Neural cell (in vitro differentiated cells): ENCODE measurements at regions not wholly inside any gene's neighbourhood (a gene's known extent, or its start where the extent isn't known, plus 50 kb on each side); places are given as distances from the start of the nearest gene placed in this dataset.

Source experiments
- H2AFZ ChIP-seq: fragments of 200-600, 300-800 bp; sonication (generic), shearing (Covaris generic); 2 replicates; pipeline ENCODE4 v1.6.0; 2014; ENCODE audit warnings: low read depth, mild to moderate bottlenecking, antibody characterized with exemption, low read length, moderate library complexity
- H3F3A ChIP-seq: fragments of 200-600 bp; shearing (Covaris generic); 2 replicates; pipeline ENCODE4 v1.6.1; 2016; ENCODE audit warnings: mild to moderate bottlenecking, moderate library complexity, mixed read lengths, antibody characterized with exemption, low read length; ENCODE audit not compliant: insufficient read depth, poor library complexity, severe bottlenecking
- H3K27ac ChIP-seq: fragments of 200-600, 300-800 bp; sonication (generic), shearing (Covaris generic); 2 replicates; pipeline ENCODE4 v1.5.1; 2014; ENCODE audit warnings: mild to moderate bottlenecking, low read length, moderate library complexity
- H3K27me3 ChIP-seq: fragments of 300-800, 200-600 bp; sonication (generic), shearing (Covaris generic); 2 replicates; pipeline ENCODE4 v1.6.0; 2014; ENCODE audit warnings: mild to moderate bottlenecking, low read depth, low read length, moderate library complexity; ENCODE audit not compliant: insufficient read depth
- H3K36me3 ChIP-seq: fragments of 300-800, 200-600 bp; sonication (generic), shearing (Covaris generic); 2 replicates; pipeline ENCODE4 v1.5.1; 2014; ENCODE audit warnings: mild to moderate bottlenecking, antibody characterized with exemption, low read length, moderate library complexity; ENCODE audit not compliant: insufficient read depth
- H3K4me2 ChIP-seq: fragments of 300-800, 200-600 bp; sonication (generic), shearing (Covaris generic); 2 replicates; pipeline ENCODE4 v1.6.0; 2014; ENCODE audit warnings: mild to moderate bottlenecking, low read length
- H3K4me3 ChIP-seq: fragments of 300-800, 200-600 bp; sonication (generic), shearing (Covaris generic); 2 replicates; pipeline ENCODE4 v1.5.1; 2014; ENCODE audit warnings: mild to moderate bottlenecking, low read length, moderate library complexity
- H3K79me2 ChIP-seq: fragments of 200-600 bp; shearing (Covaris generic); replicated peaks from 2 replicates; pipeline ENCODE4 v1.6.0; 2014; ENCODE audit warnings: mild to moderate bottlenecking, low read length, moderate library complexity; ENCODE audit not compliant: insufficient read depth
- H3K9ac ChIP-seq: fragments of 300-800, 200-600 bp; sonication (generic), shearing (Covaris generic); 2 replicates; pipeline ENCODE4 v1.6.1; 2016; ENCODE audit warnings: mild to moderate bottlenecking, low read length, mixed read lengths
- H3K9me2 ChIP-seq: fragments of 200-600 bp; shearing (Covaris generic); 2 replicates; pipeline ENCODE4 v1.6.1; 2016; ENCODE audit warnings: mild to moderate bottlenecking, low read length, mixed read lengths; ENCODE audit not compliant: insufficient read depth
- H3K9me3 ChIP-seq: fragments of 200-600, 300-800 bp; sonication (generic), shearing (Covaris generic); 2 replicates; pipeline ENCODE4 v1.6.1; 2016; ENCODE audit warnings: mild to moderate bottlenecking, mixed run types, low read length, moderate library complexity, mixed read lengths
- H4K20me1 ChIP-seq: fragments of 200-600 bp; shearing (Covaris generic); 2 replicates; pipeline ENCODE4 v1.6.1; 2016; ENCODE audit warnings: mild to moderate bottlenecking, mixed run types; ENCODE audit not compliant: insufficient read depth
- EP300 ChIP-seq: fragments of 450-650 bp; conservative IDR thresholded peaks from 2 replicates; pipeline ENCODE4 v1.6.1; 2014; ENCODE audit warnings: antibody characterized with exemption, mild to moderate bottlenecking, moderate library complexity; ENCODE audit not compliant: poor library complexity, severe bottlenecking
- EZH2 ChIP-seq: fragments of 200-600, 300-800 bp; shearing (Covaris generic), sonication (generic); IDR thresholded peaks from 2 replicates; pipeline ENCODE4 v1.6.1; 2014; ENCODE audit warnings: antibody characterized with exemption, low read length, borderline replicate concordance, mild to moderate bottlenecking; ENCODE audit not compliant: insufficient read depth, poor library complexity, severe bottlenecking
- MXI1 ChIP-seq: fragments of 450-650 bp; conservative IDR thresholded peaks from 2 replicates; pipeline ENCODE4 v1.6.1; 2014; ENCODE audit warnings: antibody characterized with exemption, mild to moderate bottlenecking; ENCODE audit not compliant: poor library complexity, severe bottlenecking
- POLR2AphosphoS5 ChIP-seq: IDR thresholded peaks from 2 replicates; pipeline ENCODE4 v1.6.1; 2012
- RAD21 ChIP-seq: fragments of 450-650 bp; conservative IDR thresholded peaks from 2 replicates; pipeline ENCODE4 v1.6.1; 2014; ENCODE audit warnings: antibody characterized with exemption, mild to moderate bottlenecking, moderate library complexity
- REST ChIP-seq: IDR thresholded peaks from 2 replicates; pipeline ENCODE4 v1.6.1; 2012; ENCODE audit warnings: borderline replicate concordance
- SMC3 ChIP-seq: fragments of 450-650 bp; conservative IDR thresholded peaks from 2 replicates; pipeline ENCODE4 v1.6.1; 2014; ENCODE audit warnings: antibody characterized with exemption, mild to moderate bottlenecking, moderate library complexity; ENCODE audit not compliant: poor library complexity
- TAF1 ChIP-seq: IDR thresholded peaks from 2 replicates; pipeline ENCODE4 v1.6.1; 2012; ENCODE audit warnings: low read depth
- TF ChIP-seq, protein P1 (sequence below): fragments of 450-650 bp; IDR thresholded peaks from 2 replicates; pipeline ENCODE4 v1.5.1; 2014; ENCODE audit warnings: antibody characterized with exemption, mild to moderate bottlenecking, moderate library complexity; ENCODE audit not compliant: poor library complexity, severe bottlenecking

GRCh38 chr11:106497321-106497720 lies 419.9 kb downstream of the AASDHPPT start:
- H3K4me2 ChIP-seq, result no peak overlapping the region
- no peaks in the 10 kb centered on the region for H3K27me3 ChIP-seq
- no peaks in the 10 kb centered on the region for H3K9me3 ChIP-seq
- no peak overlapping the region for H2AFZ ChIP-seq
- no peak overlapping the region for H3K27ac ChIP-seq
- H3K9ac ChIP-seq, result no peak overlapping the region
- H3K4me3 ChIP-seq, result no peak overlapping the region
- no peaks in the 10 kb centered on the region for H4K20me1 ChIP-seq
- TF ChIP-seq POLR2AphosphoS5 (no peak), SMC3 (no peak), REST (no peak), TAF1 (no peak), RAD21 (no peak), EZH2 (no peak), MXI1 (no peak), EP300 (no peak)
- TF ChIP-seq, protein P1, sequence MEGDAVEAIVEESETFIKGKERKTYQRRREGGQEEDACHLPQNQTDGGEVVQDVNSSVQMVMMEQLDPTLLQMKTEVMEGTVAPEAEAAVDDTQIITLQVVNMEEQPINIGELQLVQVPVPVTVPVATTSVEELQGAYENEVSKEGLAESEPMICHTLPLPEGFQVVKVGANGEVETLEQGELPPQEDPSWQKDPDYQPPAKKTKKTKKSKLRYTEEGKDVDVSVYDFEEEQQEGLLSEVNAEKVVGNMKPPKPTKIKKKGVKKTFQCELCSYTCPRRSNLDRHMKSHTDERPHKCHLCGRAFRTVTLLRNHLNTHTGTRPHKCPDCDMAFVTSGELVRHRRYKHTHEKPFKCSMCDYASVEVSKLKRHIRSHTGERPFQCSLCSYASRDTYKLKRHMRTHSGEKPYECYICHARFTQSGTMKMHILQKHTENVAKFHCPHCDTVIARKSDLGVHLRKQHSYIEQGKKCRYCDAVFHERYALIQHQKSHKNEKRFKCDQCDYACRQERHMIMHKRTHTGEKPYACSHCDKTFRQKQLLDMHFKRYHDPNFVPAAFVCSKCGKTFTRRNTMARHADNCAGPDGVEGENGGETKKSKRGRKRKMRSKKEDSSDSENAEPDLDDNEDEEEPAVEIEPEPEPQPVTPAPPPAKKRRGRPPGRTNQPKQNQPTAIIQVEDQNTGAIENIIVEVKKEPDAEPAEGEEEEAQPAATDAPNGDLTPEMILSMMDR, result no peak
- no peaks in the 10 kb centered on the region for H3K79me2 ChIP-seq
- no peaks in the 10 kb centered on the region for H3F3A ChIP-seq
- no peaks in the 10 kb centered on the region for H3K9me2 ChIP-seq
- no peaks in the 10 kb centered on the region for H3K36me3 ChIP-seq

- H3K4me2 ChIP-seq, result no peak overlapping the region
- TF ChIP-seq POLR2AphosphoS5 (no peak), EP300 (no peak), TAF1 (no peak), SMC3 (no peak), RAD21 (no peak), MXI1 (no peak)
- TF ChIP-seq, protein P1, result no peak
- H3K79me2 ChIP-seq, result no peaks in the 10 kb centered on the region
- H3K27me3 ChIP-seq, result no peaks in the 10 kb centered on the region
- H4K20me1 ChIP-seq, result no peaks in the 10 kb centered on the region
- no peaks in the 10 kb centered on the region for H3K9me2 ChIP-seq
- no peaks in the 10 kb centered on the region for H3F3A ChIP-seq
- H3K9me3 ChIP-seq, result no peaks in the 10 kb centered on the region
- H2AFZ ChIP-seq, result no peak overlapping the region
- H3K9ac ChIP-seq, result no peak overlapping the region
- no peaks in the 10 kb centered on the region for H3K36me3 ChIP-seq
- H3K4me3 ChIP-seq, result no peak overlapping the region
- H3K27ac ChIP-seq, result no peak overlapping the region
Observed at GRCh38 chr11:106497822-106498221, 420.4 kb downstream of the AASDHPPT start.
